ENCODE measurements at regions not wholly inside any gene's neighbourhood (a gene's known extent, or its start where the extent isn't known, plus 50 kb on each side); places are given as distances from the start of the nearest gene placed in this dataset.

- H3K4me3 ChIP-seq (ENCODE audit: low read depth, low read length): no peak overlapping the region
- ChIA-PET POLR2A (no interaction called here), CTCF (no interaction called here)
- H3K36me3 ChIP-seq (ENCODE audit: control insufficient read depth, insufficient read depth, low read length): no peaks in the 10 kb centered on the region
- TF ChIP-seq, protein P1, sequence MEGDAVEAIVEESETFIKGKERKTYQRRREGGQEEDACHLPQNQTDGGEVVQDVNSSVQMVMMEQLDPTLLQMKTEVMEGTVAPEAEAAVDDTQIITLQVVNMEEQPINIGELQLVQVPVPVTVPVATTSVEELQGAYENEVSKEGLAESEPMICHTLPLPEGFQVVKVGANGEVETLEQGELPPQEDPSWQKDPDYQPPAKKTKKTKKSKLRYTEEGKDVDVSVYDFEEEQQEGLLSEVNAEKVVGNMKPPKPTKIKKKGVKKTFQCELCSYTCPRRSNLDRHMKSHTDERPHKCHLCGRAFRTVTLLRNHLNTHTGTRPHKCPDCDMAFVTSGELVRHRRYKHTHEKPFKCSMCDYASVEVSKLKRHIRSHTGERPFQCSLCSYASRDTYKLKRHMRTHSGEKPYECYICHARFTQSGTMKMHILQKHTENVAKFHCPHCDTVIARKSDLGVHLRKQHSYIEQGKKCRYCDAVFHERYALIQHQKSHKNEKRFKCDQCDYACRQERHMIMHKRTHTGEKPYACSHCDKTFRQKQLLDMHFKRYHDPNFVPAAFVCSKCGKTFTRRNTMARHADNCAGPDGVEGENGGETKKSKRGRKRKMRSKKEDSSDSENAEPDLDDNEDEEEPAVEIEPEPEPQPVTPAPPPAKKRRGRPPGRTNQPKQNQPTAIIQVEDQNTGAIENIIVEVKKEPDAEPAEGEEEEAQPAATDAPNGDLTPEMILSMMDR (IDR thresholded peaks at IDR 0.05; ENCODE audit: insufficient read depth, low read depth, low read length): no peak
- no peaks in the 10 kb centered on the region for H3K27me3 ChIP-seq (ENCODE audit: control insufficient read depth, insufficient read depth, low read length)
- DNase-seq (ENCODE audit: low read depth): no peak
These were observed 128.1 kb upstream of the GRM7 start for GRCh38 chr3:6732807-6733206.

DNA sequence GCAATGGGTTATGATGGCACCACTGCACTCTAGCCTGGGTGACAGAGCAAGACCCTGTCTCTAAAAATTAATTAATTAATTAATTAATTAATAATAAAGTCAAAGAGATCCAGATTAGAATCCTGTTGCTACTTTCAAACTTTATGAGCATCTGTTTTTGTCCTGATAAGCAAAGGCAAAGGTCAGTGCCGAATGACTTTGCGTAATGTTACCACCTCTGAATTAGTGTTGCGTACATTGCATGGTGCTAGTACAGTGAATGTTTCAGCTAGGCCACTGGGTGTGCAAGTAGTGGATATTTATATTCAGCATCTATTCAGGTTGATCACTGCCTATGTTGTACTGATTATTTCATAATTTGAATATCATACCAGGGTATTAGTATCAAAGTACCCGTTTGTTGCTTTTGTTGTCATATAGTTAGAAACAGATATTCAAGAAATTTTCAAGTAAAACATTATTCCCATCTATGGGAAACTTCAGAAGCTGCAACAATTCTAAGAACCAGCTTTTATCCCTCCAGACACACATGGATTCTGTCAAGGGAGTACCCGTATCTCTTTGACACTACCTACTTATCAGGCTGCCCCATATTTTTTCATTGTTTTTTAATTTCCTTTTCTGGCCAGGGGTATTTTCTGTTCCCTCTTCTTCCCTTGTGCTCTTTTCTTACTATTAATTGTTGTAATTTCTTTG lies 127.1 kb upstream of the GRM7 start:
- Histone ChIP-seq H3K4me3 (ENCODE audit: low read depth, low read length) (no peak overlapping the region), H3K36me3 (ENCODE audit: control insufficient read depth, insufficient read depth, low read length) (no peaks in the 10 kb centered on the region), H3K27me3 (ENCODE audit: control insufficient read depth, insufficient read depth, low read length) (no peaks in the 10 kb centered on the region)
- TF ChIP-seq, protein P1 (IDR thresholded peaks at IDR 0.05; ENCODE audit: insufficient read depth, low read depth, low read length): no peak
- DNase-seq (ENCODE audit: low read depth): no peak
- POLR2A ChIA-PET: no interaction called here
- CTCF ChIA-PET: no interaction called here

DNA sequence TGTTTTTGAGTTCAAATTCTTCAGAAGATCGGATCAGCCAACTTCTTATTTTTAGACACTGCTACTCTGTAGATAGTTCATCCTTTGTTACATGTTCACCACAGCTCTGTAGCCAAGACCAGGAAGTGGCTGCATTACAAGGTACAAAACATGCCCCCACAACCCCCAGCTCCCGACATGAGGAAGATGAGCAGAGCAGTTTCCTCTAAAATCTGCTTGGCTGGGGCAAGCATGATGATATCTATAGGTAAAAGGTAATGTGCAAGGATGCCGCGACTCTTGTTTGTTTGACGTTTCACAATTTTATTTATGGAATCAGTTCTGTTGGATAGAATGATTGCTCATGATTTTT lies 126.5 kb upstream of the GRM7 start:
- no peak for DNase-seq (ENCODE audit: low read depth)
- H3K4me3 ChIP-seq (ENCODE audit: low read depth, low read length): no peak overlapping the region
- POLR2A ChIA-PET: no interaction called here
- CTCF ChIA-PET: no interaction called here
- no peaks in the 10 kb centered on the region for H3K36me3 ChIP-seq (ENCODE audit: control insufficient read depth, insufficient read depth, low read length)
- H3K27me3 ChIP-seq (ENCODE audit: control insufficient read depth, insufficient read depth, low read length): no peaks in the 10 kb centered on the region
- TF ChIP-seq, protein P1 (IDR thresholded peaks at IDR 0.05; ENCODE audit: insufficient read depth, low read depth, low read length): no peak

DNA sequence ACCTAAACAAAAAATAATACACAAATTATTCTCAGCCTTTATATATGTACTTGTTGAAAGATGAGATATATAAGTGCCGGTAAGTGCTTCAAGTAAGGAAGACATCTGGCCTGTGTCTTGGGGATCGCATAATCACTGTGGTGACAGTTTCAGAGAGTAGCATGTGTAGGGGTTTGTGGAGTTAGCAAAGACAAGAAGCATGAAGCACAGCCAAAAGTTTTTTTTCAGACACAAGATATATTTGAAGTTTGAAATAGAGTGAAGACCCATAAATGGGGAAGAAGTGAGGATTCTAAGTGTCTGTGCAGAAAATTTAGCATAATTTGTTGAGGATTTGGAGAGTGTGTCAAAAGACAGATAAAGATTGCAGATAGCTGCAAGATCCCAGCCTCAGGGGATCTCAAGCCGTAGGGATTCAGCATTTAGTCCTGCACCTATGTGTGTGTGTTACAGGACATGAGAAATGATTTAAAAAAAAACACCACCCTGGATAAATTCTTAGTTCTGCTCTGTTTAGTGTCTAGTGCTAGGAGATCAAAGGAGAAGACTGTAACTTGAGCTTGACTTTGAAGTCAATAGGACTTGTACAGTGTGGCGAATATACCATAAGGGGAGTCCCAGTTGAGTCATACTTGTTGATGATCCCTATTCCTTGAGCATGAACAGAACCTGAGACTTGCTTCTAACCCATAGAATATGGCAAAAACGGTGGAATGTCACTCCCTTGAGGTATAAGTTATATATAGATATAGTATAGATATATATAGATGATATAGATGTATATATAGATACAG lies 123.9 kb upstream of the GRM7 start:
- DNase-seq (ENCODE audit: low read depth): no peak
- TF ChIP-seq, protein P1 (IDR thresholded peaks at IDR 0.05; ENCODE audit: insufficient read depth, low read depth, low read length): no peak
- H3K4me3 ChIP-seq (ENCODE audit: low read depth, low read length): no peak overlapping the region
- H3K36me3 ChIP-seq (ENCODE audit: control insufficient read depth, insufficient read depth, low read length): no peaks in the 10 kb centered on the region
- no peaks in the 10 kb centered on the region for H3K27me3 ChIP-seq (ENCODE audit: control insufficient read depth, insufficient read depth, low read length)
- CTCF ChIA-PET: no interaction called here
- POLR2A ChIA-PET: no interaction called here

- CTCF ChIA-PET: no interaction called here
- POLR2A ChIA-PET: no interaction called here
These were observed 123.3 kb upstream of the GRM7 start for GRCh38 chr3:6737630-6738029.

More at GRCh38 chr3:6737630-6738029, 123.3 kb upstream of the GRM7 start:
- TF ChIP-seq, protein P1 (IDR thresholded peaks at IDR 0.05; ENCODE audit: insufficient read depth, low read depth, low read length): no peak
- Histone ChIP-seq H3K27me3 (ENCODE audit: control insufficient read depth, insufficient read depth, low read length) (no peaks in the 10 kb centered on the region), H3K4me3 (ENCODE audit: low read depth, low read length) (no peak overlapping the region), H3K36me3 (ENCODE audit: control insufficient read depth, insufficient read depth, low read length) (no peaks in the 10 kb centered on the region)
- DNase-seq (ENCODE audit: low read depth): no peak

Measured in BJ (cell line).